GM12878 (cell line): ENCODE measurements at regions not wholly inside any gene's neighbourhood (a gene's known extent, or its start where the extent isn't known, plus 50 kb on each side); places are given as distances from the start of the nearest gene placed in this dataset.

Experiments
- BACH1 ChIP-seq: fragments of 450-650 bp; IDR thresholded peaks from 2 replicates; pipeline ENCODE4 v1.6.1; 2017; ENCODE audit warnings: mild to moderate bottlenecking, borderline replicate concordance
- CHD2 ChIP-seq: IDR thresholded peaks from 2 replicates; pipeline ENCODE4 v1.6.1; 2011; ENCODE audit warnings: low read depth, low read length, improper control_type of control experiment, borderline replicate concordance
- DPF2 ChIP-seq: fragments of 450-650 bp; IDR thresholded peaks from 2 replicates; pipeline ENCODE4 v1.6.1; 2017; ENCODE audit warnings: mild to moderate bottlenecking
- EGR1 ChIP-seq, 2 experiments: IDR thresholded peaks; 1 replicate in 1 of 2; 2 replicates in 1 of 2; pipeline ENCODE4 v1.6.1; 2011 to 2012; ENCODE audit warnings: low read depth in 2 of 2, low read length in 2 of 2, borderline replicate concordance in 1 of 2, mild to moderate bottlenecking in 1 of 2, moderate library complexity in 1 of 2
- IKZF1 ChIP-seq: fragments of 450-650 bp; conservative IDR thresholded peaks from 2 replicates; pipeline ENCODE4 v1.6.1; 2017; ENCODE audit warnings: antibody characterized with exemption, mild to moderate bottlenecking
- IRF4 ChIP-seq: IDR thresholded peaks from 2 replicates; pipeline ENCODE4 v1.6.1; 2011; ENCODE audit warnings: low read depth, low read length
- MEF2A ChIP-seq: IDR thresholded peaks from 2 replicates; pipeline ENCODE4 v1.6.1; 2011; ENCODE audit warnings: low read depth, mild to moderate bottlenecking, low read length, moderate library complexity; ENCODE audit not compliant: insufficient read depth
- MTA3 ChIP-seq: IDR thresholded peaks from 2 replicates; pipeline ENCODE4 v1.6.1; 2012; ENCODE audit warnings: low read length, inconsistent platforms, borderline replicate concordance
- MYC ChIP-seq: IDR thresholded peaks from 2 replicates; pipeline ENCODE4 v1.6.1; 2011; ENCODE audit warnings: mild to moderate bottlenecking, low read length, moderate library complexity, inconsistent platforms; ENCODE audit not compliant: insufficient read depth, insufficient replicate concordance, insufficient read length, severe bottlenecking
- NFXL1 ChIP-seq: fragments of 450-650 bp; IDR thresholded peaks from 2 replicates; pipeline ENCODE4 v1.6.1; 2017; ENCODE audit warnings: antibody characterized with exemption, mild to moderate bottlenecking, borderline replicate concordance
- NR2F1 ChIP-seq: fragments of 450-650 bp; conservative IDR thresholded peaks from 2 replicates; pipeline ENCODE4 v1.6.1; 2017; ENCODE audit warnings: mild to moderate bottlenecking
- PML ChIP-seq: IDR thresholded peaks from 2 replicates; pipeline ENCODE4 v1.6.1; 2012; ENCODE audit warnings: low read length, inconsistent platforms
- POLR2AphosphoS5 ChIP-seq: IDR thresholded peaks from 2 replicates; pipeline ENCODE4 v1.6.1; 2011; ENCODE audit warnings: mild to moderate bottlenecking, low read length, inconsistent platforms
- RAD21 ChIP-seq: IDR thresholded peaks from 2 replicates; pipeline ENCODE4 v1.6.1; 2011; ENCODE audit warnings: mild to moderate bottlenecking, low read depth, low read length, moderate library complexity; ENCODE audit not compliant: insufficient read depth
- RUNX3 ChIP-seq: IDR thresholded peaks from 2 replicates; pipeline ENCODE4 v1.6.1; 2012; ENCODE audit warnings: low read length, inconsistent platforms
- SMAD1 ChIP-seq: fragments of 450-650 bp; IDR thresholded peaks from 2 replicates; pipeline ENCODE4 v1.6.1; 2018; ENCODE audit warnings: mild to moderate bottlenecking, low read depth; ENCODE audit not compliant: partially characterized antibody
- SPI1 ChIP-seq: IDR thresholded peaks from 2 replicates; pipeline ENCODE4 v1.6.1; 2011; ENCODE audit warnings: low read depth, mild to moderate bottlenecking, low read length, moderate library complexity, borderline replicate concordance; ENCODE audit not compliant: insufficient read depth
- SREBF1 ChIP-seq: IDR thresholded peaks from 2 replicates; pipeline ENCODE4 v1.6.1; 2012; ENCODE audit warnings: mild to moderate bottlenecking, low read length
- TAF1 ChIP-seq: IDR thresholded peaks from 2 replicates; pipeline ENCODE4 v1.6.1; 2011; ENCODE audit warnings: mild to moderate bottlenecking, low read depth, low read length, borderline replicate concordance
- TF ChIP-seq, protein P1 (sequence below): IDR thresholded peaks from 2 replicates; pipeline ENCODE4 v1.6.1; 2012; ENCODE audit warnings: improper control_type of control experiment, low read depth, low read length; ENCODE audit not compliant: insufficient replicate concordance
- TF ChIP-seq, protein P2 (sequence below): IDR thresholded peaks from 2 replicates; pipeline ENCODE4 v1.6.1; 2011; ENCODE audit warnings: borderline replicate concordance, low read depth, mild to moderate bottlenecking, moderate library complexity, mixed read lengths, low read length; ENCODE audit not compliant: insufficient read depth; ENCODE audit errors: extremely low read length
- TF ChIP-seq, protein P3 (sequence below): fragments of 450-650 bp; IDR thresholded peaks from 2 replicates; pipeline ENCODE4 v1.6.1; 2017; ENCODE audit warnings: mild to moderate bottlenecking, moderate library complexity

DNA sequence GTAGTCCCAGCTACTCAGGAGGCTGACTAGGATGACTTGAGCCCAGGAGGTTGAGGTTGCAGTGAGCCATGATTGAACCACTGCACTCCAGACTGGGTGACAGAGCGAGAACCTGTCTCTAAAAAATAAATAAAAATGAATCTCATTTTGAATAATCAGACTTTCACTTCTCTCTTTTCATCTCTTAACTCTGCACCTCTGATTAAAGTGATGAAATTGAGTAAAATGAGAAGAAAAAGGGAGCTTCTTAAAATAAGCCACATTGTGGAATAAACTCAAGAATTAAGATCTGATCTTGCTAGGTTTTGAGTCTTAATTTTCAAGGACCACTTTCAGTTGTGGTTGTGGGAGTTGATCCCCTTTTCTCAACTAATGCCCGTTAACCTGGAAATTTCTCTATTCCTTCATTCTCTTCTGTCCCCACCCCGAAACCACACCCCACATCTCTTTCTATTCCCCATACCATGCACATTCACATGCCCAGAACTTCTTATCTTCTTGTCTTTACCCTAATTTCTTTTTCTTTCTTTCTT lies 70.9 kb upstream of the ETV6 start (continued):
- TF ChIP-seq, protein P1, sequence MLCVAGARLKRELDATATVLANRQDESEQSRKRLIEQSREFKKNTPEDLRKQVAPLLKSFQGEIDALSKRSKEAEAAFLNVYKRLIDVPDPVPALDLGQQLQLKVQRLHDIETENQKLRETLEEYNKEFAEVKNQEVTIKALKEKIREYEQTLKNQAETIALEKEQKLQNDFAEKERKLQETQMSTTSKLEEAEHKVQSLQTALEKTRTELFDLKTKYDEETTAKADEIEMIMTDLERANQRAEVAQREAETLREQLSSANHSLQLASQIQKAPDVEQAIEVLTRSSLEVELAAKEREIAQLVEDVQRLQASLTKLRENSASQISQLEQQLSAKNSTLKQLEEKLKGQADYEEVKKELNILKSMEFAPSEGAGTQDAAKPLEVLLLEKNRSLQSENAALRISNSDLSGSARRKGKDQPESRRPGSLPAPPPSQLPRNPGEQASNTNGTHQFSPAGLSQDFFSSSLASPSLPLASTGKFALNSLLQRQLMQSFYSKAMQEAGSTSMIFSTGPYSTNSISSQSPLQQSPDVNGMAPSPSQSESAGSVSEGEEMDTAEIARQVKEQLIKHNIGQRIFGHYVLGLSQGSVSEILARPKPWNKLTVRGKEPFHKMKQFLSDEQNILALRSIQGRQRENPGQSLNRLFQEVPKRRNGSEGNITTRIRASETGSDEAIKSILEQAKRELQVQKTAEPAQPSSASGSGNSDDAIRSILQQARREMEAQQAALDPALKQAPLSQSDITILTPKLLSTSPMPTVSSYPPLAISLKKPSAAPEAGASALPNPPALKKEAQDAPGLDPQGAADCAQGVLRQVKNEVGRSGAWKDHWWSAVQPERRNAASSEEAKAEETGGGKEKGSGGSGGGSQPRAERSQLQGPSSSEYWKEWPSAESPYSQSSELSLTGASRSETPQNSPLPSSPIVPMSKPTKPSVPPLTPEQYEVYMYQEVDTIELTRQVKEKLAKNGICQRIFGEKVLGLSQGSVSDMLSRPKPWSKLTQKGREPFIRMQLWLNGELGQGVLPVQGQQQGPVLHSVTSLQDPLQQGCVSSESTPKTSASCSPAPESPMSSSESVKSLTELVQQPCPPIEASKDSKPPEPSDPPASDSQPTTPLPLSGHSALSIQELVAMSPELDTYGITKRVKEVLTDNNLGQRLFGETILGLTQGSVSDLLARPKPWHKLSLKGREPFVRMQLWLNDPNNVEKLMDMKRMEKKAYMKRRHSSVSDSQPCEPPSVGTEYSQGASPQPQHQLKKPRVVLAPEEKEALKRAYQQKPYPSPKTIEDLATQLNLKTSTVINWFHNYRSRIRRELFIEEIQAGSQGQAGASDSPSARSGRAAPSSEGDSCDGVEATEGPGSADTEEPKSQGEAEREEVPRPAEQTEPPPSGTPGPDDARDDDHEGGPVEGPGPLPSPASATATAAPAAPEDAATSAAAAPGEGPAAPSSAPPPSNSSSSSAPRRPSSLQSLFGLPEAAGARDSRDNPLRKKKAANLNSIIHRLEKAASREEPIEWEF: no peak
- TF ChIP-seq RUNX3 (peak; percentile 76), CHD2 (no peak), PML (peak; percentile 37; the same call in 1 of the 2 replicates), SMAD1 (peak; percentile 49), BACH1 (peak; percentile 87; the same call in 1 of the 2 replicates), POLR2AphosphoS5 (peak; percentile 57; the same call in 1 of the 2 replicates), DPF2 (peak; percentile 98), MTA3 (no peak; the same call in 1 of the 2 replicates), EGR1 (IDR thresholded peaks at IDR 0.05; ENCODE audit: borderline replicate concordance in 1 of 2, low read depth in 2 of 2, low read length in 2 of 2) (no peak), IKZF1 (peak; percentile 86), IRF4 (peak; percentile 94), MYC (no peak), MEF2A (0 out of 2 replicates have a peak, but pooled peaks have one; percentile 71), SPI1 (peak; percentile 92), NR2F1 (peak; percentile 68), TAF1 (no peak), SREBF1 (no peak), RAD21 (no peak), NFXL1 (no peak)
- TF ChIP-seq, protein P2, sequence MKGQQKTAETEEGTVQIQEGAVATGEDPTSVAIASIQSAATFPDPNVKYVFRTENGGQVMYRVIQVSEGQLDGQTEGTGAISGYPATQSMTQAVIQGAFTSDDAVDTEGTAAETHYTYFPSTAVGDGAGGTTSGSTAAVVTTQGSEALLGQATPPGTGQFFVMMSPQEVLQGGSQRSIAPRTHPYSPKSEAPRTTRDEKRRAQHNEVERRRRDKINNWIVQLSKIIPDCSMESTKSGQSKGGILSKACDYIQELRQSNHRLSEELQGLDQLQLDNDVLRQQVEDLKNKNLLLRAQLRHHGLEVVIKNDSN: no peak
- TF ChIP-seq, protein P3, sequence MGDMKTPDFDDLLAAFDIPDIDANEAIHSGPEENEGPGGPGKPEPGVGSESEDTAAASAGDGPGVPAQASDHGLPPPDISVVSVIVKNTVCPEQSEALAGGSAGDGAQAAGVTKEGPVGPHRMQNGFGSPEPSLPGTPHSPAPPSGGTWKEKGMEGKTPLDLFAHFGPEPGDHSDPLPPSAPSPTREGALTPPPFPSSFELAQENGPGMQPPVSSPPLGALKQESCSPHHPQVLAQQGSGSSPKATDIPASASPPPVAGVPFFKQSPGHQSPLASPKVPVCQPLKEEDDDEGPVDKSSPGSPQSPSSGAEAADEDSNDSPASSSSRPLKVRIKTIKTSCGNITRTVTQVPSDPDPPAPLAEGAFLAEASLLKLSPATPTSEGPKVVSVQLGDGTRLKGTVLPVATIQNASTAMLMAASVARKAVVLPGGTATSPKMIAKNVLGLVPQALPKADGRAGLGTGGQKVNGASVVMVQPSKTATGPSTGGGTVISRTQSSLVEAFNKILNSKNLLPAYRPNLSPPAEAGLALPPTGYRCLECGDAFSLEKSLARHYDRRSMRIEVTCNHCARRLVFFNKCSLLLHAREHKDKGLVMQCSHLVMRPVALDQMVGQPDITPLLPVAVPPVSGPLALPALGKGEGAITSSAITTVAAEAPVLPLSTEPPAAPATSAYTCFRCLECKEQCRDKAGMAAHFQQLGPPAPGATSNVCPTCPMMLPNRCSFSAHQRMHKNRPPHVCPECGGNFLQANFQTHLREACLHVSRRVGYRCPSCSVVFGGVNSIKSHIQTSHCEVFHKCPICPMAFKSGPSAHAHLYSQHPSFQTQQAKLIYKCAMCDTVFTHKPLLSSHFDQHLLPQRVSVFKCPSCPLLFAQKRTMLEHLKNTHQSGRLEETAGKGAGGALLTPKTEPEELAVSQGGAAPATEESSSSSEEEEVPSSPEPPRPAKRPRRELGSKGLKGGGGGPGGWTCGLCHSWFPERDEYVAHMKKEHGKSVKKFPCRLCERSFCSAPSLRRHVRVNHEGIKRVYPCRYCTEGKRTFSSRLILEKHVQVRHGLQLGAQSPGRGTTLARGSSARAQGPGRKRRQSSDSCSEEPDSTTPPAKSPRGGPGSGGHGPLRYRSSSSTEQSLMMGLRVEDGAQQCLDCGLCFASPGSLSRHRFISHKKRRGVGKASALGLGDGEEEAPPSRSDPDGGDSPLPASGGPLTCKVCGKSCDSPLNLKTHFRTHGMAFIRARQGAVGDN: peak; percentile 72
